GM23338 (cell line): ENCODE measurements at regions not wholly inside any gene's neighbourhood (a gene's known extent, or its start where the extent isn't known, plus 50 kb on each side); places are given as distances from the start of the nearest gene placed in this dataset.

Source experiments
- ATAC-seq: fragments of 200-7000 bp; cut with Tn5 transposase; 3 replicates; pipeline ENCODE4 v1.9.1; 2020
- DNase-seq: peaks from one replicate; pipeline ENCODE4 v3.0.0-alpha.2; 2015; ENCODE audit warnings: low spot score
- H2AFZ ChIP-seq: fragments of 200-600 bp; sonication (generic); 2 replicates; pipeline ENCODE4 v1.8.0; 2016; ENCODE audit warnings: antibody characterized with exemption, mild to moderate bottlenecking, moderate library complexity
- H3F3A ChIP-seq: fragments of 200-600 bp; sonication (generic); replicated peaks from 2 replicates; pipeline ENCODE4 v1.8.0; 2017; ENCODE audit warnings: antibody characterized with exemption, mixed run types, low read depth
- H3K27ac ChIP-seq: fragments of 200-600 bp; sonication (generic); 2 replicates; pipeline ENCODE4 v1.6.1; 2016; ENCODE audit warnings: low read depth
- H3K27me3 ChIP-seq: fragments of 200-600 bp; sonication (generic); 2 replicates; pipeline ENCODE4 v1.8.0; 2016; ENCODE audit warnings: mild to moderate bottlenecking, mixed run types, moderate library complexity; ENCODE audit not compliant: insufficient read depth
- H3K36me3 ChIP-seq: fragments of 200-600 bp; sonication (generic); 2 replicates; pipeline ENCODE4 v1.8.0; 2016; ENCODE audit warnings: mild to moderate bottlenecking; ENCODE audit not compliant: insufficient read depth
- H3K4me1 ChIP-seq: fragments of 200-600 bp; sonication (generic); 2 replicates; pipeline ENCODE4 v1.8.0; 2016; ENCODE audit warnings: mild to moderate bottlenecking, moderate library complexity; ENCODE audit not compliant: insufficient read depth
- H3K4me2 ChIP-seq: fragments of 200-600 bp; sonication (generic); 2 replicates; pipeline ENCODE4 v1.7.1; 2017; ENCODE audit warnings: mixed run types
- H3K4me3 ChIP-seq: fragments of 200-600 bp; sonication (generic); 2 replicates; pipeline ENCODE4 v1.6.1; 2016; ENCODE audit warnings: mixed run types
- H3K79me2 ChIP-seq: fragments of 200-600 bp; sonication (generic); replicated peaks from 2 replicates; pipeline ENCODE4 v1.8.0; 2017; ENCODE audit warnings: mild to moderate bottlenecking; ENCODE audit not compliant: insufficient read depth
- H3K9me2 ChIP-seq: fragments of 200-600 bp; sonication (generic); 2 replicates; pipeline ENCODE4 v1.8.0; 2017; ENCODE audit not compliant: insufficient read depth
- H4K20me1 ChIP-seq: fragments of 200-600 bp; sonication (generic); replicated peaks from 2 replicates; pipeline ENCODE4 v1.8.0; 2017; ENCODE audit warnings: mild to moderate bottlenecking; ENCODE audit not compliant: insufficient read depth
- H3K27ac Mint-ChIP-seq: 2 replicates; pipeline ENCODE4 v1.8.0; 2020; ENCODE audit warnings: inconsistent platforms, mild to moderate bottlenecking, moderate library complexity, mixed read lengths
- H3K27me3 Mint-ChIP-seq: 3 replicates; pipeline ENCODE4 v1.8.0; 2022; ENCODE audit warnings: low read depth, mild to moderate bottlenecking, moderate library complexity, mixed read lengths, inconsistent platforms; ENCODE audit not compliant: insufficient read depth, poor library complexity
- H3K36me3 Mint-ChIP-seq: 3 replicates; pipeline ENCODE4 v1.8.0; 2021; ENCODE audit warnings: low read depth, mild to moderate bottlenecking, inconsistent platforms, moderate library complexity, mixed read lengths
- H3K4me1 Mint-ChIP-seq: 3 replicates; pipeline ENCODE4 v1.8.0; 2020; ENCODE audit warnings: mild to moderate bottlenecking, inconsistent platforms, mixed read lengths
- H3K4me3 Mint-ChIP-seq: 3 replicates; pipeline ENCODE4 v1.8.0; 2021; ENCODE audit warnings: moderate library complexity, mild to moderate bottlenecking, inconsistent platforms, mixed read lengths
- H3K9me3 Mint-ChIP-seq: 3 replicates; pipeline ENCODE4 v1.8.0; 2020; ENCODE audit warnings: moderate library complexity, mild to moderate bottlenecking, inconsistent platforms, mixed read lengths
- CREB1 ChIP-seq: fragments of 250-450 bp; sonication (Bioruptor Pico); IDR thresholded peaks from 2 replicates; pipeline ENCODE4 v1.5.0; 2020; ENCODE audit warnings: low read depth, mild to moderate bottlenecking, moderate library complexity
- CTCF ChIP-seq, 2 experiments: fragments of 200-600 bp in 1 of 2; sonication (generic) in 1 of 2; conservative IDR thresholded peaks; 2 replicates each; pipeline versions ENCODE4 v1.5.1 to v1.6.1; 2016 to 2017; ENCODE audit warnings: antibody characterized with exemption in 2 of 2, low read depth in 2 of 2, mild to moderate bottlenecking in 2 of 2, moderate library complexity in 1 of 2
- ETS1 ChIP-seq: IDR thresholded peaks from 2 replicates; pipeline ENCODE4 v1.6.1; 2016; ENCODE audit warnings: antibody characterized with exemption
- EZH2 ChIP-seq: fragments of 200-600 bp; sonication (generic); IDR thresholded peaks from one replicate; pipeline ENCODE4 v1.8.0; 2017; ENCODE audit warnings: antibody characterized with exemption, mild to moderate bottlenecking, low read depth; ENCODE audit not compliant: unreplicated experiment
- EZH2phosphoT487 ChIP-seq: fragments of 200-600 bp; sonication (generic); IDR thresholded peaks from one replicate; pipeline ENCODE4 v1.8.1; 2018; ENCODE audit warnings: antibody characterized with exemption; ENCODE audit not compliant: unreplicated experiment
- NANOG ChIP-seq: IDR thresholded peaks from 2 replicates; pipeline ENCODE4 v1.6.1; 2016; ENCODE audit warnings: antibody characterized with exemption, borderline replicate concordance
- POLR2AphosphoS5 ChIP-seq: IDR thresholded peaks from 2 replicates; pipeline ENCODE4 v1.6.1; 2016; ENCODE audit warnings: antibody characterized with exemption, low read depth
- REST ChIP-seq: IDR thresholded peaks from one replicate; pipeline ENCODE4 v1.6.1; 2018; ENCODE audit warnings: antibody characterized with exemption; ENCODE audit not compliant: unreplicated experiment
- STAT1 ChIP-seq: IDR thresholded peaks from one replicate; pipeline ENCODE4 v1.6.1; 2016; ENCODE audit warnings: antibody characterized with exemption; ENCODE audit not compliant: unreplicated experiment
- ZNF331 ChIP-seq: fragments of 250-450 bp; sonication (Bioruptor Pico); IDR thresholded peaks from 2 replicates; pipeline ENCODE4 v1.5.0; 2020; ENCODE audit warnings: low read depth, mild to moderate bottlenecking, moderate library complexity

GRCh38 chr3:139291276-139292051 is 52.4 kb upstream of the MRPS22 start (continued):
- no peak for TF ChIP-seq EZH2
- no peak for TF ChIP-seq ETS1
- no peak for TF ChIP-seq STAT1
- TF ChIP-seq CTCF (conservative IDR thresholded peaks at IDR 0.05; ENCODE audit: low read depth in 2 of 2): no peak
- TF ChIP-seq EZH2phosphoT487: no peak
- no peak for TF ChIP-seq CREB1
- TF ChIP-seq POLR2AphosphoS5: no peak
- TF ChIP-seq ZNF331 (CRISPR knock-in tag): no peak

GRCh38 chr3:139292192-139292591 is 51.6 kb upstream of the MRPS22 start:
- peaks cover 3% of the 10 kb centered on the region for H3K27me3 Mint-ChIP-seq
- no peaks in the 10 kb centered on the region for H3K36me3 Mint-ChIP-seq
- peak overlapping the region; percentile 14; the same call in 1 of the 2 replicates for H2AFZ ChIP-seq
- DNase-seq (no peak), ATAC-seq (no peak)
- H3K9me2 ChIP-seq: no peaks in the 10 kb centered on the region
- H4K20me1 ChIP-seq: no peaks in the 10 kb centered on the region
- H3K4me2 ChIP-seq: no peak overlapping the region
- no peak overlapping the region for H3K27ac Mint-ChIP-seq
- no peak overlapping the region for H3K4me3 Mint-ChIP-seq
- no peak overlapping the region for H3K4me3 ChIP-seq
- H3K79me2 ChIP-seq: no peaks in the 10 kb centered on the region
- H3K4me1 ChIP-seq: no peaks in the 10 kb centered on the region
- no peak overlapping the region for H3K27ac ChIP-seq
- H3K27me3 ChIP-seq: no peaks in the 10 kb centered on the region
- H3F3A ChIP-seq: no peaks in the 10 kb centered on the region
- H3K9me3 Mint-ChIP-seq: no peaks in the 10 kb centered on the region
- H3K4me1 Mint-ChIP-seq: no peaks in the 10 kb centered on the region; the same call in 2 of the 3 replicates
- no peak for TF ChIP-seq ZNF331 (CRISPR knock-in tag)
- no peaks in the 10 kb centered on the region for H3K36me3 ChIP-seq

GRCh38 chr3:139292711-139293664 is 50.8 kb upstream of the MRPS22 start:
- H3K36me3 ChIP-seq: no peaks in the 10 kb centered on the region
- H3K27me3 ChIP-seq: no peaks in the 10 kb centered on the region
- no peak overlapping the region for H3K4me2 ChIP-seq
- H3K27ac ChIP-seq: no peak overlapping the region
- H3K9me2 ChIP-seq: no peaks in the 10 kb centered on the region
- Mint-ChIP-seq H3K27me3 (peaks cover 6% of the 10 kb centered on the region), H3K4me3 (no peak overlapping the region), H3K27ac (no peak overlapping the region), H3K9me3 (no peaks in the 10 kb centered on the region), H3K4me1 (no peaks in the 10 kb centered on the region; the same call in 2 of the 3 replicates), H3K36me3 (no peaks in the 10 kb centered on the region)
- ATAC-seq (no peak), DNase-seq (no peak)
- no peaks in the 10 kb centered on the region for H4K20me1 ChIP-seq
- no peaks in the 10 kb centered on the region for H3K79me2 ChIP-seq
- H2AFZ ChIP-seq: peak overlapping the region; percentile 14; the same call in 1 of the 2 replicates
- H3K4me3 ChIP-seq: no peak overlapping the region
- no peaks in the 10 kb centered on the region for H3F3A ChIP-seq
- no peaks in the 10 kb centered on the region for H3K4me1 ChIP-seq
- TF ChIP-seq REST: no peak
- no peak for TF ChIP-seq ETS1
- no peak for TF ChIP-seq NANOG
- no peak for TF ChIP-seq POLR2AphosphoS5
